ENCODE measurements at regions not wholly inside any gene's neighbourhood (a gene's known extent, or its start where the extent isn't known, plus 50 kb on each side); places are given as distances from the start of the nearest gene placed in this dataset.

- TF ChIP-seq, protein P1, sequence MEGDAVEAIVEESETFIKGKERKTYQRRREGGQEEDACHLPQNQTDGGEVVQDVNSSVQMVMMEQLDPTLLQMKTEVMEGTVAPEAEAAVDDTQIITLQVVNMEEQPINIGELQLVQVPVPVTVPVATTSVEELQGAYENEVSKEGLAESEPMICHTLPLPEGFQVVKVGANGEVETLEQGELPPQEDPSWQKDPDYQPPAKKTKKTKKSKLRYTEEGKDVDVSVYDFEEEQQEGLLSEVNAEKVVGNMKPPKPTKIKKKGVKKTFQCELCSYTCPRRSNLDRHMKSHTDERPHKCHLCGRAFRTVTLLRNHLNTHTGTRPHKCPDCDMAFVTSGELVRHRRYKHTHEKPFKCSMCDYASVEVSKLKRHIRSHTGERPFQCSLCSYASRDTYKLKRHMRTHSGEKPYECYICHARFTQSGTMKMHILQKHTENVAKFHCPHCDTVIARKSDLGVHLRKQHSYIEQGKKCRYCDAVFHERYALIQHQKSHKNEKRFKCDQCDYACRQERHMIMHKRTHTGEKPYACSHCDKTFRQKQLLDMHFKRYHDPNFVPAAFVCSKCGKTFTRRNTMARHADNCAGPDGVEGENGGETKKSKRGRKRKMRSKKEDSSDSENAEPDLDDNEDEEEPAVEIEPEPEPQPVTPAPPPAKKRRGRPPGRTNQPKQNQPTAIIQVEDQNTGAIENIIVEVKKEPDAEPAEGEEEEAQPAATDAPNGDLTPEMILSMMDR (IDR thresholded peaks at IDR 0.05 in 8 of 11, conservative IDR thresholded peaks at IDR 0.05 in 3 of 11): no peak
- TF ChIP-seq POLR2A (IDR thresholded peaks at IDR 0.05): no peak
Measured at GRCh38 chr6:4354181-4354580, 218.8 kb upstream of the ECI2 start.

All from spleen (tissue), 7 donors.